Embryonic facial prominence (tissue), 1 donor: ENCODE measurements at regions not wholly inside any gene's neighbourhood (a gene's known extent, or its start where the extent isn't known, plus 50 kb on each side); places are given as distances from the start of the nearest gene placed in this dataset.
A peak's percentile ranks its signal among the peaks of the same experiment; 100 is the strongest.

ENCODE experiments used
- DNase-seq: peaks from one replicate; pipeline ENCODE4 v3.0.0-alpha.2; 2016; ENCODE audit errors: extremely low spot score

GRCh38 chr1:42096554-42096953 is 56.7 kb upstream of the GUCA2B start:
- no peak for DNase-seq

GRCh38 chr1:42089246-42089645 is 64.0 kb upstream of the GUCA2B start:
- no peak for DNase-seq

GRCh38 chr1:42086146-42086545 is 67.1 kb upstream of the GUCA2B start:
- DNase-seq = no peak

- no peak for DNase-seq
Measured at GRCh38 chr1:42085596-42085995, 67.6 kb upstream of the GUCA2B start.

- no peak for DNase-seq
Measured at GRCh38 chr1:42081475-42081874, 71.7 kb upstream of the GUCA2B start.

GRCh38 chr1:42075179-42075578 is 78.0 kb upstream of the GUCA2B start:
- DNase-seq = no peak

GRCh38 chr1:42070996-42071395 is 82.2 kb upstream of the GUCA2B start:
- no peak for DNase-seq

GRCh38 chr1:42057800-42058199 is 95.4 kb upstream of the GUCA2B start:
- no peak for DNase-seq

GRCh38 chr1:42056460-42056859 is 96.8 kb upstream of the GUCA2B start:
- DNase-seq = no peak

- no peak for DNase-seq
Measured at GRCh38 chr1:42055061-42055460, 98.1 kb upstream of the GUCA2B start.

- no peak for DNase-seq
Measured at GRCh38 chr1:42052072-42052699, 101.0 kb upstream of the GUCA2B start.

GRCh38 chr1:42047508-42047880 is 105.7 kb upstream of the GUCA2B start:
- DNase-seq = no peak

GRCh38 chr1:42046761-42047507 is 106.3 kb upstream of the GUCA2B start:
- no peak for DNase-seq

GRCh38 chr1:42044346-42044745 is 108.9 kb upstream of the GUCA2B start:
- DNase-seq = no peak

- no peak for DNase-seq
Measured at GRCh38 chr1:42043811-42044210, 109.4 kb upstream of the GUCA2B start.

- DNase-seq = no peak
Measured at GRCh38 chr1:42043182-42043581, 110.0 kb upstream of the GUCA2B start.

- no peak for DNase-seq
Measured at GRCh38 chr1:42041031-42041430, 112.2 kb upstream of the GUCA2B start.

- DNase-seq = no peak
Measured at GRCh38 chr1:42040159-42040558, 113.1 kb upstream of the GUCA2B start.

GRCh38 chr1:42038261-42038660 is 114.9 kb upstream of the GUCA2B start:
- no peak for DNase-seq

GRCh38 chr1:42037586-42037985 is 115.6 kb upstream of the GUCA2B start:
- no peak for DNase-seq

- DNase-seq = no peak
Measured at GRCh38 chr1:42037161-42037560, 116.0 kb upstream of the GUCA2B start.

GRCh38 chr1:42035830-42036604 is 117.2 kb upstream of the GUCA2B start:
- peak; percentile 63 for DNase-seq
